C1 segment of cervical spinal cord (tissue), 14 donors: ENCODE measurements at regions not wholly inside any gene's neighbourhood (a gene's known extent, or its start where the extent isn't known, plus 50 kb on each side); places are given as distances from the start of the nearest gene placed in this dataset.
"Not testable (repeated sequence)": the region's sequence is repeated elsewhere in the genome, so short reads cannot be mapped to it uniquely, and the experiment has no call there.

Source experiments
- DNase-seq, 14 donors: peaks; one replicate each; lab custom pipeline; 2025; lab: John Stamatoyannopoulos, UW

DNA sequence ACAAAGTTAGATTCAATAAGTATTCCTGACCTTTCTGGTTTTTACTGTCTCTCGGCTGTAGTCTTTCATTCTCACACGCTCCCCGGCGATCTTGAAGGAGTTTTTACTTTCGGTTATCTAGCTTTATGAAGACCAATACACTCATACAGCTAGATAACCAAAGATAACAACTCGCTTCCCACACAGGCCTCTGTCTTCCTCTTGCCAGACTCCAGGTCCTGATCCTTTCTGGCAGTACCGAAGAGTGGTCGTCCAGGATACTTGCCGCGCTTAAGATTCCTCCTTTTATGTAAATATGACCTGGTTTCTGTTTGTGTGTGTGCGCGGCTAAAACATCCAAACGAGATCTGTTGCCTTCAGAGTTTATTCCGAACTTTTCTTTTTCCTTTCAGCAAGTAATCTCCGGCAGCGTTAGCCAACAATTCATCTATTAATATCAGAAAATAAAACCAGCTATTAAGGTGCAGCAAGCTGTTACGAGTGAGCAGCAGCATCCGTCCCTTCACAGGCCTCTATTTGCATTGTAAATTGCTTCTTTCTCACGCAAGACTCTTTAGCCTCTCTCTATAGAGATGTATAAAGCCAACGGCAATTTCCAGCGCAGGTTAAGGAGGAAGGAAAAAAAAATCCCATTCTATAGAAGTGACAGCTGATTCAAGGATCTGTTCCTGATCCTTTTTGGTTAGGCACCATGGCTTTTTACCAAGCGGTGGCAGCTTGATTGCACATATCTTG is 216.1 kb downstream of the MEF2C start:
- DNase-seq: peak in 2 of 14 donors; percentile 42 to 60

- DNase-seq: peak in 4 of 14 donors; percentile 24 to 51 (median 42)
Observed at GRCh38 chr5:88665750-88666215, 217.2 kb downstream of the MEF2C start.

- no peak for DNase-seq
Observed at GRCh38 chr5:88664645-88665044, 218.3 kb downstream of the MEF2C start.

GRCh38 chr5:88663793-88664216 is 219.2 kb downstream of the MEF2C start:
- DNase-seq: peak in 5 of 14 donors; percentile 23 to 38 (median 30)

GRCh38 chr5:88662846-88663245 is 220.1 kb downstream of the MEF2C start:
- DNase-seq: no peak

GRCh38 chr5:88661806-88662207 is 221.2 kb downstream of the MEF2C start:
- DNase-seq: no peak

DNA sequence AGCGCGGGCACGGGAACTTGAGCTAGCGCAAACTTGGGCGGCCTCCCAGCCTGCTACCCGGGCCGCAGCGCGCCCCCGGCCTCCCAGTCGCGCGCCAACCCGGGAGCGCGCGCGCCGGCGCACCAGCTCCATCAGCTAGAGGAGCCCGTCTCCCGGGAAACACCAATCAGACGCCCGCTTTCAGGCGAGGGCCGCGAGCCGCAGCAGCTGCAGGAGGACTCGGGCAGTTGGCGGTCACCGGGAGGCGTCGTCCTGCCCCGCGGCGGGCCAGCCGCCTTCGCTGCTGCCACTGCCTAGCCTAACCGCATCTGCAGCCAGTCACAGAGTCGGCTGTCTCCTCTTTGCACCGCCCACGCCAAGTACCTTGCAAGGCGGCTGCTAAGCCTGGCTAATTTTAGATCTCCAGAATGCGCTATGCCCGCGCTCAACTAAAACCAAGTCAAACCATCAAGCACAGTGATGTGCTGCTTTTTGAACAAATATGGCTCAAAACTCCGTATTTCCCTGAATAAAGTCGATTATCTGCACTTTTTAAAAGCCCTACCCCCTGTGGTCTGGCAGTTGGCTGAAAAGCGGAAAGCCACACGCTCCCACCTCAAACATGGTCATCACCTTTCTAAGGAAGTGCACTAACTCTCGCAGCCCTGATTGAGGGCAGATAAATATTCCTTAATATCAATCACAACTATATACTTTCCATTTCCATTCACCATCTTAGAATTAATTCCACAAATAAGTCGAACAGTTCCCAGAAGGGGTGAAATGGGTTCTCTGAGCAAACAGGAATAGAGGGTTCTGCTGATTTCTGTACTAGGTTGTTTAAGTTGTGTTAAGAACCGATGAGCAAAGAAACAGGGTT is 221.8 kb downstream of the MEF2C start:
- DNase-seq: peak in 13 of 14 donors; percentile 46 to 98 (median 92)

GRCh38 chr5:88660264-88660946 is 222.6 kb downstream of the MEF2C start:
- DNase-seq: peak in 5 of 14 donors; percentile 78 to 92 (median 85)

- peak in 10 of 14 donors; percentile 35 to 90 (median 74) for DNase-seq
Observed at GRCh38 chr5:88659529-88660263, 223.3 kb downstream of the MEF2C start.

DNA sequence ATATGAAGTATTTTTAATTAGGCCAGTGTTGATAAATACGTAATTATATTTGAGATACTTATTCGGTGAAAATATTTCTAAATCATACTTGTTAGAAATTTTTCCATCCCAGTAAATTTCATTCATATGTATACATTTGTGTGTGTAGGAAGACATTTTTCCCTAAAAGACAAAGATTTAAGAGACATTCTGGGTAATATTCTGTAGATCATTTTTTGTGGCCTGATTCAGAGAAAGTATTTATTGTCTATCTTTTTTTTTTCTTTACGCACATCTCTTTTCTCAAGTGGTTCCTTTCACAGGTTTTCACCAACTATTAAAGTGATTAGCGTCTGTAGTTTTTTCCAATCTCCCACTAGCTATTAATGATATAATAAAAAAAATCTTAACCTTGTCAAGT is 224.1 kb downstream of the MEF2C start:
- DNase-seq: no peak

- no peak for DNase-seq
Observed at GRCh38 chr5:88657906-88658775, 224.8 kb downstream of the MEF2C start.

GRCh38 chr5:88657136-88657535 is 225.8 kb downstream of the MEF2C start:
- DNase-seq: no peak

- peak in 1 of 14 donors; percentile 40 for DNase-seq
Observed at GRCh38 chr5:88656221-88656950, 226.6 kb downstream of the MEF2C start.

- DNase-seq: no peak
Observed at GRCh38 chr5:88653471-88653870, 229.5 kb downstream of the MEF2C start.

DNA sequence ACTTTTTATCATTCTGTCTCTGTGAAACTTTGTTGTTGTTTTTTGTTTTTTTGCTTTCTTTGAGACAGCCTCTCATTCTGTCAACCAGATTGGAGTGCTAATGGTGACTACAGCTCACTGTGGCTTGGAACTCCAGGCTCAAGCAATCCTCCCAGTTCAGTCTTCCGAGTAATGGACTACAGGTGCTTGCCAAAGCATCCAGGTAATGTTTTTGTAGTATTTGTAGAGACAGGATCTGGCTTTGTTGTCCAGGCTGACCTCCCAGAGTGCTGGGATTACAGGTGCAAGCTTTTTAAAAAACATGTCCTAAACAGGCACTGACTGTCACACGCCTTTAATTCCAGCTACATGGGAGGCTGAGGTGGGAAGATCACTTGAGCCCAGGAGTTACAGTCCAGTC is 235.1 kb downstream of the MEF2C start:
- DNase-seq: no peak

- no peak for DNase-seq
Observed at GRCh38 chr5:88646866-88647265, 236.1 kb downstream of the MEF2C start.

GRCh38 chr5:88644676-88645075 is 238.3 kb downstream of the MEF2C start:
- no peak for DNase-seq

DNA sequence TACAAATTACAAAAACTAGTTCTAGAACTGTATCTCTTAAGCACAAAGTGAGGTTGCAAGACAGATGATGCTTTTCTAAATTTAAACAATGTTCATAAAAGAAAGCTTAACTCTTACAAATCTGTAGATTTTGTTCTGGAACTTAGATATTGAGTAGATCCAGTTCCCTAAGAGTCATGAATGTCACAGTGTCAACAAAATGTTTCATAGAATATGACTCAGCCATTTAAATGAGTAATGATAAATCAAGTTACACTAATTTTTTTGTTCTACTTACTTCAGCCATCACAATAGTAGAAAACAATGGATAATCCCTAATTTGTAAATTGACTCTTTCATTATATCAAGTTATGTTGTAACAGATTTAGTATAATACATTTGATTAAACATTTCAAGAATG is 239.7 kb downstream of the MEF2C start:
- no peak for DNase-seq

GRCh38 chr5:88634014-88634413 is 249.0 kb downstream of the MEF2C start:
- no peak for DNase-seq

DNA sequence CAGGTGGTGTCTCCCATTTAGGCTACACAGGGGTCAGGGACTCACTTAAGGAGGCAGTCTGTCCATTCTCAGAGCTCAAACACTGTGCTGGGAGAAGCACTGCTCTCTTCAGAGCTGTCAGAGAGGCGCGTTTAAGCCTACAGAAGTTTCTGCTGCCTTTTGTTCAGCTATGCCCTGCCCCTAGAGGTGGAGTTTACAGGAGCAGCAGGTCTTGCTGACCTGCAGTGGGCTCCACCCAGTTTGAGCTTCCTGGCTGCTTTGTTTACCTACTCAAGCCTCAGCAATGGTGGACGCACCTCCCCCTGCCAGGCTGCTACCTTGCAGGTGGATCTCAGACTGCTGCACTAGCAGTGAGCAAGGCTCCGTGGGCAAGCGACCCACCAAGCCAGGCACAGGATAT is 260.1 kb downstream of the MEF2C start:
- DNase-seq: not testable (repeated sequence)
